NCI-H510A (cell line): ENCODE measurements at regions not wholly inside any gene's neighbourhood (a gene's known extent, or its start where the extent isn't known, plus 50 kb on each side); places are given as distances from the start of the nearest gene placed in this dataset.
A peak's percentile ranks its signal among the peaks of the same experiment; 100 is the strongest.

Experiments
- DNase-seq: peaks from one replicate; lab custom pipeline; 2025; lab: John Stamatoyannopoulos, UW

DNA sequence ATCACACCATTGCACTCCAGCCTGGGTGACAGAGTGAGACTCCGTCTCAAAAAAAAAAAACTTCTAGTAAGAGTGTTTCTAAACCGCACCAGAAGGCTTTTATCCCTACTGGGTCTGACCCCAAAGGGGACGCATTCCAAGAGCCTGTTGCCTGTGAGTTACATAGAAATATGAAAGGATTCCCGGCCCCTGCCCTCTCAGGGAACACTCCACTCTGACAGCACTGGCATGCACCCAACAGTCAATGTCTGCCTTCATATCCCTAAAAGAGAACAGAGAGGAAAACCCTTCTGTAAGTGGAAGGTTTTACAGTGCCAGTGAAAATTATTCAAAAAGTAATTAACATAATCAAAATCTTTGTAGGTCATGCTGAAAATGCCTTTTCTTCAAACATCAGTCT lies 117.1 kb upstream of the PTPRT start:
- no peak for DNase-seq

DNA sequence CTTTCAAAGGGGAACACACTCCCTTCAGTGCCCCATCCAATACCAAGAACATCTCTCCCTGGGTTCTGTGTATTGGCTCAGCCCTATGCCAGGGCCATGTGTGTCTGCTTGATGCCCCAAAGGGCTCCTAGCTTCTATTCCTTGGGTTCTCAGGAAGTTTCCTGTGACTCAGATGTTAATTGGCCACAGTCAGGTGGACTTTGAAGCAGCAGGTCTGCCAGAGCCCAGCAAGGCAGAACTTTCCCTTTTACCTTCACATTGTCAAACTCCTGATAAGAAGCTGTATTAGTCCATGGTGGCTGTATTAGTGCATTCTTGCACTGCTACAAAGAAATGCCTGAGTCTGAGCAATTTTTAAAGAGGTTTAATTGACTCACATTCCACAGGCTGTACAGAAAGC lies 116.0 kb upstream of the PTPRT start:
- no peak for DNase-seq

DNA sequence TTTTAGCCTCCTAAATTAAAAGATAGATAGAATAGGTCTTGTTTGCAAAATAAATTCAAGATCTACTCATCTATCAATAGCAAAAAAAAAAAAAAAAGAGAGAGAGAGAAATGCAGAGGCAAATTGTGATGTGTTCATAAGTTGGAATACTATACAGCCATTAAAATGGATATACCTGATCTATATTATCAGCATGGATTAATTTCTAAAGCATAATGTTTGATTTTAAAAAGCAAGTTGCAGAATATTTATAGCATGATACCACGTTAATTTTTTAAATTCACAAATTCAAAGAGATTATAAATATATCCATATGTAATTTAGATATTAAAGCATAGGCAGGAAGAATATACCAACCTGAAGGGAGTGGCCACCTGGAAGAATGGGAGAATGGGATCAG lies 114.9 kb upstream of the PTPRT start:
- no peak for DNase-seq

DNA sequence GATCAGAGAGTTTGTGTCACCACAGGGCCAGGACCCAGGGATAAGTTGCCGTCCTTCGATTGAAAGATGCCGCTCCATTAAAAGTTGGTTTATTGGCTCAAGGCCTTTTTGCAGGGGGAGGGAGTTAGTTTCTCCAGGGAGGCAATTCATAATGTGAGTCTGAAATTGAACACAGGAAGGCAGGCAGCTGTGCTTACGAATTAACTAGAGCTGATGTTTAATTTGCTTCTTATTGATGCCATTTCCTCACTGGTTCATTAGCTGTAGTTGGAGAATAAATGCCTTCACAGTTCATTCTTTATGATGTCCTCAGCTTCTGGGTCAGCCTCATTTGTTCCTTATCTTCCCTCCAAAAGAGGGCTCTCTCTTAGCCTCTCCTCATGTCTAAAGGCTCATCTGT lies 113.2 kb upstream of the PTPRT start:
- no peak for DNase-seq

DNA sequence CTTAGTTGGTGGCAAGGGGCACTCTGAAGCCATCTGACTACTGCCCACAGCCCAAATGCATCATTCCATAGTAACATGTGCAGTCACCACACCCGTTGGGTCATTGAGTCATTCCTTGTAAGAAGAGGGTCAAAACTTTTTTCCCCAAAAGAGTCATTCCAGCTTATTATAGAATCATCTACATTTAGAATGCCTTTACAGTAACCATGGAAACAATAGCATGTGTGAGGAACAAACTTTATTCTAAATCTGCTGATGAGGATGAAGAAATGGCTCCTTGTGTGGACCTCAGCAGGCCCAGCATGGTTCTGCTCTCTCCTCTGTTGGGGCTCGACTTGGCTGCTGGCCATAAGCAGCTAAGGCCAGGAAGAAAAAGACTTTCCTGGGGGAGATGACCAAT lies 111.2 kb upstream of the PTPRT start:
- no peak for DNase-seq

DNA sequence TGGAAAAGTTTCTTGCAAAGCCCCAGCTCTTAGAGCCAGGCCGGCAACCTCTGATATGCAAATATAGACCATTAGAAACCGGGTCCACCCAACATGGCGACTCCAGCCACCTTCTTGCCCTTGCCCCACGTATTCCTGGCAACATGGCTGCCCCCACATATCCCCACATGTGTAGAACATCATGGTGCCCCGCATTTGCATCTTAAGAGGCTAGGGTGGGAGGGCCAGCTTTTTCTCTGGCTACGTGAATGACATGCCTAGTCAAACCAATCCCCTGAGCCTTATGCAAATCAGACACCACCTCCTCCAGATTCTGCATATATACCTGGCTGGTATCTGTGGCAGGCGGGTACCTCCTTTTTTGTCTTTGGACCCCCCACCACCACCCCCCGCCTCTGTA lies 106.1 kb upstream of the PTPRT start:
- no peak for DNase-seq

DNA sequence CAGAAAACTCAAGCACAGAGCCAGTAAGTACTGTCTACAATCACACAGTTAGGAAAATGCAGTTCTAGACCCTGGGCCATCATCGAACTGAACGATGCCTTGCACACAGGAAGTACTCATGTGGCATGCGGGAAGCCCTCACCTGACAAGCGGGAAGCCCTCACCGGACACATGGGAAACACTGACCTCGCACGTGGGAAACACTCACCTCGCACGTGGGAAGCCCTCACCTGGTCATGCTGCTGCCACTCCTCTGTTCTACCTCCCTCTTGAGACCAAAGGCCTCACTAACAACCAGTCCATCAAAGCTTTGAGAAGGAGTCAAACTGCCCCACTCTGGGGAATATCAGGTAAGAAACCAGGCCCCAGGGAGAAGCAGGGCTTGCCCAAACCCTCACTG lies 105.6 kb upstream of the PTPRT start:
- DNase-seq, result no peak

DNA sequence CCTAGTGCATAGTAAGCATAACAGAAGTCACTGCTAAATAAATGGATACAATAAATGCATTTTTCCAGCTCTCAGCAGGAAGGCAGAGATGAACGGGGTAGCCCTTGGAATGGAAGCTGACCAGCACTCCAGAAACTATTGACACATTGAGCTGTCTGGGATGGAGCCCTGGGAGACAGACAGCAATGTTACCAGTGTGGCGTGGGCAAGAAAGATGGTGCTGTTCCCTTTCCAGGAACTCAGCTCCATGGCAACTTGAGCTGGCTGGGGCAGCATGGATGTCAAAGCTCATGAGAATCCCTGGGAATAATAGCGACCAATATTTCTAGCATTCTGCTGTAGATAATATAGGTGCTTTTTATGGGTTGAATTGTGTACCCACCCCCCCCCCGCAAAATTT lies 104.3 kb upstream of the PTPRT start:
- no peak for DNase-seq

DNA sequence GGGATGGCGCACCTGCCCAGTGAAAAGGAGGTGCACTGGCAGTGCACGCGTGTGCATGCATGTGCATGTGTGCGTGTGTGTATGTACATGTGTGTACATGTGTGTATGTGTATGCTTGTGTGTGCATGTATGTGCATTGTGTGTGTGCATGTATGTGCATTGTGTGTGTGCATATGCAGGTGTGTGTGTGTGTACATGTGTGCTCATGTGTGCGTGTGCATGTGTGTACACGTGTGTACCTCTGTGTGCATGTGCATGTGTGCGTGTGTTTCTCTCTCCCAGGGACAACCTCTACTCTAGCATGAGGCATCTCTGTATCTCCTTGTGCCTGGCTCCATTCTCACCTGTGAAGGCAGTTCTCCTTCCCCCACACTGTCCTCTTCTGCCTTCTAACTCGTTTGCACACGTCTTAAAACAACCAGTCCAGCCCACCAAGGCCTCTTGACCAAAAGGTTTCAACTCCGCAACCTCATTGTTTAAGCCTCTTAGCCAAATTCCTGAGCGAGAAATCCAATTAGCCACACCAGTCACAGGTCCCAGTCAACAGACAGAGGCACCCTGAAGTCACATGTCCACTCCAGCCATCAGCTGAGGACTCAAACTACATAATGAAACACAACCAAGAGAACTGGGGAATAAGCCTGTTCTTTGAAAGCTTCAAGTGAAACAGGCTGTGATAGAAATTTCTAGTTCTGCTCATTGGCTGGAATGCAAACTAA lies 103.5 kb upstream of the PTPRT start:
- no peak for DNase-seq

DNA sequence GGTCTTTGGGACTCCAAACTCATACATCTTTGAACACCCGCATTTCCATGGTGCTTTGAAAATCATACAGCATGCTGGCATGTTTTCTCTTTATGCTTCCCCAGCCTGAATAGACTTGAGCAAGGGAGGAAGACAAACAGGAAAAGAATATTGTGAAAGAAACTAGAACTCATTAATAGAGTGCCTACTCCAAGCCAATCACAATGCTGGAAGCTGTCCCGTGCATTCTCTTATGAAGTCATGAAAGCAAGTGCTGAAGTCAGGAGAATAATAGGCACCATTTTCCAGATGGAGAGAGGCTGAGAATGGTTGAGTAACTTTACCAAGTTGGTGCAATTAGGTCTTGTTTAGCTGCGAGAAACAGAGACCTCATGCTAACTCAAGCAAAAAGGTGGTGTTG lies 102.5 kb upstream of the PTPRT start:
- no peak for DNase-seq

DNA sequence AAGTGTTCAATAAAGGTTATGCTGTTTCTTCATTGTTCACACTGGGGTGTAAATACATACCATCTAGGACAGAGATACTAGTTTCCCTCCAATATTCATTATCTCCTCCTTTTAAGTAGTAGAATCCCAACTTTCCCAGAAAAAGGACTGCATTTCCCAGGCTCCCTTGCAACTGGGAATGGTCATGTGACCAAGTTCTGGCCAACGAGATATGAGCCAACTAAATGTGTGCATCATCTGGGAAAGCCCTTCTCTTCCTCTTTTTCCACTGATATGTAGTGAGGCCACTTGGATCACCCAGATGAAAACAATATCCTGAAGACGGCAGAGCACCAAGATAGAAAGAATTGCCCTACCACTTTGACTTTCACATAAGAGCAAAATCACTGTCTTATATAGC lies 97.9 kb upstream of the PTPRT start:
- no peak for DNase-seq

DNA sequence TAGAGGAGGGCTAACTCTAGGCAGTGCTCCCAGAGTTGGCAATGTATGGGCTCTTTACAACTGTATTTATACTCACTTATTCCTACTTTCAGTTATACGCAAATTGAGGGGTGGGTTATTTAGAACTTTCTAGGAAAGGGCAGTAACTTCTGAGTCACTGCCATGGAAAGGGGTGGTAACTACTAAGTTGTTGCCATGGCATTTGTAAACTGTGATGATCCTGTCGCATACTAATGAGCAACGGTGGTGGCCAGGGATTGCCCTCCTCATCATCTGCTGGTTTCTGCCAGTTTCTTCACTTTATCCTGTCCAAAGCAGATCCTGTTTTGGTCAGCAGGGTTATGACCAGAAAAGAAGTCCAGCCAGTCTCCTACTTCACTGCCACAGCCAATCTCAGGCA lies 95.5 kb upstream of the PTPRT start:
- no peak for DNase-seq

DNA sequence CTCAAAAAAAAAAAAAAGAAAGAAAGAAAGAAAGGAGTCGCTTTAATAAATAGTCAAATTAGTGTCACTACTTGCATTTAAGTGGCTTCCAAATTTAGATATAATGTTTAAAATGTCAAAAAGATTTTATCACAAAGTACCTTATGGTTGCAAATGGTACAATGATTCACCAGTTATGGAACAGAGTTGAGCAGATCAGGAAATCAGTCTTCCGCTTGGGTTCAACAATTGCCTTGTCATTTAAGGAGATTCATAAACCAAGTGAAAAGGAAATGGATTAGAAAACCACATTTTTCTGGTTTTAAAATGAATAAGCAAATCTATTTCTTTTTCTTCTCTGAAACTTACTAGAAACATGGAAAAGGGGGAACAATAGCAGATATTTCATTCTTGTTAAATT lies 94.8 kb upstream of the PTPRT start:
- no peak for DNase-seq

DNA sequence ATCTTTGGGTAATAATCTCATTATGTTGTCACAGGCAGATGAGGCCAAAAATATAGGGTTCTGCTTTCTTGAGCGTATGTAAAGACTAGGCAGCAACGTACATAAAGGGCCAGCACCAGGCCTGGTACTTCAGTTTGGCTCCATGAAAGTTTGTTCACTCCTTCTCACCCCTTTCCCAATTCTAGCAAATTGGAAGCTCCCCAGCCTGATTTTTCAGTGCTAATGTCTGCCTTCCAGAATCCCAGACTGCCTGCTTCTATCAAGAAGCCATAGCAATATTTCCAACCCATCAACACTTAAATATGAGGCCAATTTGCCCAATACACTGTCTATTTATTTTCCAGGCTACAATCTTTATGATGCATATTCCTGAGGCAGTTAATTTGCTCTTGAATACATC lies 93.4 kb upstream of the PTPRT start:
- no peak for DNase-seq

DNA sequence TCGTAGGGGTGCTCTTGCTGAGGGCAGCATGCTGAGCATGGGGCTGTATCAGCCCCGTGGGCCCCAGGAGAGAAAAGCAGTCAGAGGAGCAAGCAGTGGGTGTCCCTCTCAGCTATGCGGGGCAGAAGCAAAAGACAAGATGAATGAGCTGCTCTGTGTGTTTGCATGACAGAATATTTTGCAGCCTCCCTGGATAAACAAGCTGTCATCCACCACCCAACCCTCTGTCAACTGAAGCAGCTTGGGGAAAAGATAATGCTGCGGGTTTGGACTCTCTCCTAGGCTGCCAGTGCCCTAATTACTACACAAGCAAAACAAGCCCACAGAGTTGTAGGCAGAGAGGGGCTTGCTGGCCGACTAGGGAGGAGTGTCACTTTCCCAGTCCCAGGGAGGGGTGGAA lies 82.3 kb upstream of the PTPRT start:
- no peak for DNase-seq

DNA sequence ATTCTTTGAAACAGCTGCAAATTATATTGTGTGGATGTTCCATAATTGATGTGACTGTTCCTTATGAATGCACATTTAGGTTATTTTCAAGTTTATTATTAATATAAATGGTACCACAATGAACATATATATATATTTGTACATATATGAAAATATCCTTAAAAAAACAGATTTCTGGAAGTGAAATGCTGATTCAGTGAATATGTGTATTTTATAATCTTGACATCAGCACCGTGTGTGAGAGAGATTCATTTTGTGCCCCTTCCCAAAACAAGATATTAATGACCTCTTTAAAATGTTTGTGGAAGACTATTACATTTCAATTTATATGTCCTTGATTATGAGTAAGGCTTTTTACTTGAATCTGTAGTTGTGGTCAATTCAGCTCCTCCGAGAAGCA lies 75.7 kb upstream of the PTPRT start:
- DNase-seq, result no peak

DNA sequence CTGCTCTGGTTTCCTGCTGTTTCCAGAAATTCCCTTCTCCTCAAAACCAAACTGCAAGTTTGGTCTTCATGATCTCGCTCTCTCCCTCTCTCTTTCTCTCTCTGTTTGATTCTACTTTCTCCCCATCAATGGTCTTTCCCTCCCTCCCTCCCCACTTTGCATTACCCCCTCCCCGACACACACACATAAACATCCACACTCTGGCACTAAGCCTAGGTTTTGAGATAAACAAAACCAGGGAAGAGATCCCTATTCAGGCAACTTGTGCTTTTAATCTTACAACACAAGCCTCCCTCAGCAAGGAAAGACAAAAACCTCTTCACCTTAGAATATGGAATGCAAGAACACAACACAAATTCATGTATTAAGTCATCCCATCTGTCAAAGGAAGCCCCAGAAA lies 73.5 kb upstream of the PTPRT start:
- no peak for DNase-seq

DNA sequence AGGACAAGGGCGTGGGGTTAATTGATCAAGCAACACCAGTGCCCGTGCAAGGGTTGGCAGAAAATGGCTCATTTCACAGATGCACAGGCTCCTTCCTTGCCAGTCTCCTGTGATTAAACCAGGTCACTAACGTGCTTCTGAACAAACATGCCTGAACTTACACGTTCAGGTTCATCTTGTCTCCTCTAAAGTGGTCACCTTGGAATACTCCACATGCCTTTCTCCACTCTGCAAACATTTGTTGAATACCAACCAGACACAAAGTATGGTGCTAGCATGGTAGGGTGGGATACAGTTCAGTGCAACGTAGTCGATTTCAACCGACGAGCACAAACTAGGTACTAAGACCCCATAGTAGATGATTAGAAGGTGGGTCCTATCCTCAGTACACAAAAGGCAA lies 72.6 kb upstream of the PTPRT start:
- no peak for DNase-seq

DNA sequence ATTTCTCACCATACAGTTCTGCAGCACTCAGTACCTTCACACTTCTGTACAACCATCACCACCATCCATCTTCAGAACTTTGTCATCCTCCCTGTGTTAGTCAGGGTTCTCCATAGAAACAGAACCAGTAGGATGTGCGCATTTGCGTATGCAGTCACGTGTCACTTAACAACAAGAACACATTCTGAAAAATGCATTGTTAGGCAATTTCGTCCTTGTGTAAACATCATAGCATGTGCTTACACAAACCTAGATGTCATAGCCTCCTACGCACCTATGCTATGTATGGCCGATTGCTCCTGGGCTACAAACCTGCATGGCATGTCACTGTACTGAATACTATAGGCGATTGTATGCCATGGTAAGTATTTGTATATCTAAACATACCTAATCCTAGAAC lies 66.2 kb upstream of the PTPRT start:
- no peak for DNase-seq

DNA sequence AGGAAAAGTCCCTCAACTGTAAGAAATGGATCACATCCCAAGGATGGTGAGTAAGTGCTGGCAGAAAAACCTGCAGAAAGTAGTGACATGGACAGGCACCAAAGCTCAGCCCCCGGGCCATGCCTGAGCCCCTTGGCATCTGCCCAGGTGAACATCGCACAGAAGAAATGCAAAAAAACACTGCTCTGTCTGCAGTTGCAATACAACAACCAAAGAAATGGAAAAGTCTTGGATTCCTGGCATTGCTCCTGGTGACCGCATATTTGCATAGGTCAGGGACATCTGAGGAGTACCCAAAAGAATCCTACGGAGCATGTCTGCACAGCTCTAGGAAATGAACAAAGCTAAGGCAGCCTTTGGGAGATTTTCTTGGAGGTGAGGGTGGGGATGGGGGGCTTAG lies 63.1 kb upstream of the PTPRT start:
- no peak for DNase-seq

DNA sequence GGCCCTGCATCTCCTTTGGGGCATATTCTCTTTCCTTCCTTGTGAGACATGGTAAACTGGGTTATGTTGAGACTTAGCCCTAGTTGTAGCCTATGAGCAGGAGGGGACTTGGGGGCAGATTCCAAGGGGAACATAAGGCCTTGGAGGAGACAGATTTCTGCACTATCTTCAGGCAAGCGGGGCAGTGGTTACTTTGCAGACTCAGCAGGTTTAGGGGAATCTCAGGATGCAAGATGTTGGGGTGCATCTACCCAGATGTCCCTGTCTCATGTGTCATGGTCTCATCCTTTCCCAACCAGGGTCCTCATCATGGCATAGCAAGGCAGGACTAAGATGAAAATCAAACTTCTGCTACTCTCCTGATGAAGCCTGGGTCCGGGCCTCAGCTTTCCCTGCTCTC lies 58.6 kb upstream of the PTPRT start:
- DNase-seq, result no peak

DNA sequence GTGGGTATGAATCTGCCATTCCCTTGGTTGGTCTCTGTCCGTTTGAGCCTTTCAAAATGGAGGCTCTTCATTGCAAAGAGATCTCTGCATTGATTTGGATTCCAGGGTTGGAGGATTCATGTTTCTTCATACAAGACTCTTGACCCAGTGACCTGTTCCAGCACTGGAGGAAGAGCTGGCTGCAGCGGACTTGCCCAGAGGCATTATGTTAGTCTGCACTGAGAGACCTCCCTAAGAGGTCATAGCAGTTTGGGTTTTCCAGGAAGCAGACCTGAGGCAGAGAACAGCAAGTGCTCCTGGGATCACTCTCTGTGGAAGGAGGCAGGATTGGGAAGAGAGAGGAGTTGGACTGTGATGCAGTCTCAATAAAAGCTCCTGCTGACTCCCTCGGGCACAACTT lies 57.7 kb upstream of the PTPRT start:
- DNase-seq, result no peak

DNA sequence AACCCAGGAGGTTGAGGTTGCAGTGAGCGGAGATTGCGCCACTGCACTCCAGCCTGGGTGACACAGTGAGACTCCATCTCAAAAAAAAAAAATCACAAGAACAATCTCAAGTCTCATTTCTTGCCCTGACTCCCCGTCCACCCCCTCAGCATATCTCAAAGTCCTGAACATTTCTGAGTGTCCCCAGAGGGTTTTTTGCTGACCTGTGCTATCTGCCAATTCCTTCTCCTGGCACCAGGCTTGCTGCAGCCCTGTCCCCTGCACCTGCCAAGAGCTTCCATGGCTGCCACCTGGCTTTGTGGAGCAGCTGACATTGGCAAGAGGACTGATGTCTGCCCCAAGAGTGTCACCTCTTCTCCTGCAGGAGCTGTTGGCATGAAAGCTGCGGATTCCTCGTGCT lies 54.9 kb upstream of the PTPRT start:
- no peak for DNase-seq

DNA sequence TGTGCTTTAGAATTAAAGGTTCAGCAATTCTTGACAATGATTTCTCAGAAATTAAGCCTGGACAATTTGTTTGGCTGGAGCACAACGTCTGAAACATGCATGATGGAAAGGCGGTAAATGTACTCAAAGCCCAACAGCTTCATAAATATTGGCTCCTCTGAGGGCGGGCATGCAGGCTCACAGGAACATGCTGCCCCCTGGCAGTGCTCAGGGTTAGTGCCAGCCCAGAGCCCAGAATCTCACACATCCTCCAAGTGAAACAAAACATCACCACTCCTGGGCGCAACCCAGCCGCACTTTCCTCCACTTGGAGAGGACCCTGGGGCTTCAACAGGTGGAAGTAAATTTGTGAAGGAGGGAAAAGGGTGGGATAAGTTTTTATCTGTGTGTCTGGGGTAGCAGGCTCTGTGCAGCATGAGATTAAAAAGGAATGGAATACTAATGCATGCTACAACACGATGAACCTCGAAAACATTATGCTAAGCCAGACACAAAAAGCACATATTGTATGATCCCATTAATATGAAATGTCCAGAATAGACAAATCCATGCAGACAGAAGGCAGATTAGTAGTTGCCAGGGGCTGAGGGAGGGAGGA lies 54.1 kb upstream of the PTPRT start:
- DNase-seq, result peak; percentile 30
